Lower leg skin (tissue), 3 donors: ENCODE measurements at regions not wholly inside any gene's neighbourhood (a gene's known extent, or its start where the extent isn't known, plus 50 kb on each side); places are given as distances from the start of the nearest gene placed in this dataset.

ENCODE experiments used
- CTCF ChIP-seq, 3 donors: fragments of 450-650 bp; IDR thresholded peaks; one replicate each; pipeline ENCODE4 v1.5.1; 2016; ENCODE audit warnings: antibody characterized with exemption in 3 of 3, mild to moderate bottlenecking in 3 of 3, moderate library complexity in 2 of 3
- POLR2A ChIP-seq, 2 donors: fragments of 450-650 bp; IDR thresholded peaks; one replicate each; pipeline ENCODE4 v1.6.1; 2016 to 2017; ENCODE audit warnings: antibody characterized with exemption in 2 of 2, mild to moderate bottlenecking in 1 of 2, moderate library complexity in 1 of 2

DNA sequence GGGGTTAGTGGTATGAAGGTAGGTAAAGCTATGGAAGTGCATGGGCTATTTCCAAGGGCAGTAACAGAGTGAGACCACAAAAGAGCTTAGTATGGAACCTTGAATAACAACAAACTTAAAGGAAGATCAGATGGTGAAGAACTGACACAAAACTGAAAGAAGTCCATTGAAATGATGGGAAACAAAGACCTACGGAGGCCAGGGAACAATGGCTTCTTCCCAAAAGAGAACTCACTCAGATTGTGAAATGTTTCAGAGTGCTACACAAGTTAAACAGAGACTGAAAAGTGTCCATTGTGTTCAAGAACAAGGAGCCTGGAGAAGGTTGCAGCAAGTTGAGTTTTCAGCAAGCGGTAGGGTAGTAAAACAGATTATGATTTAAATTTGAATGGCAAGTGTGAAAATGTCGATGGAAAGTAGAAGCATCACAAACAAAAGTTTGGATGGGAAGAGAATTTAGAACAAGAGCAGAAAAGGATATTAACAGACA is 700.0 kb upstream of the NXPH2 start:
- no peak for TF ChIP-seq CTCF (IDR thresholded peaks at IDR 0.05)
- TF ChIP-seq POLR2A (IDR thresholded peaks at IDR 0.05): no peak
